ENCODE measurements at regions not wholly inside any gene's neighbourhood (a gene's known extent, or its start where the extent isn't known, plus 50 kb on each side); places are given as distances from the start of the nearest gene placed in this dataset.

GRCh38 chr9:109907810-109908458 is 127.9 kb downstream of the PALM2AKAP2 start:
- Histone ChIP-seq H2BK20ac (ENCODE audit: low read depth, low read length) (peak overlapping the region; percentile 2), H3K4ac (ENCODE audit: low read depth, low read length) (peak overlapping the region; percentile 10), H3K14ac (replicated peaks; ENCODE audit: low read depth, low read length) (peak overlapping the region; percentile 2; the same call in 1 of the 2 replicates), H2BK15ac (ENCODE audit: low read depth, low read length) (peak overlapping the region; percentile 42), H3K9me3 (ENCODE audit: control insufficient read depth, insufficient read depth, low read length) (no peaks in the 10 kb centered on the region), H3K4me2 (ENCODE audit: low read depth, low read length) (no peak overlapping the region), H3K36me3 (ENCODE audit: control insufficient read depth, insufficient read depth, low read length) (no peaks in the 10 kb centered on the region), H3K9me1 (ENCODE audit: insufficient read depth, low read length) (peaks cover 40% of the 10 kb centered on the region), H3K79me1 (ENCODE audit: low read depth in 1 of 2, low read length in 2 of 2) (peaks cover 26 to 68% of the 10 kb centered on the region in 2 experiments), H2AFZ (replicated peaks; ENCODE audit: low read length, poor library complexity) (no peak overlapping the region), H3K9ac (ENCODE audit: low read depth, low read length) (no peak overlapping the region), H4K5ac (ENCODE audit: low read depth, low read length) (peak overlapping the region; percentile 47), H2AK5ac (ENCODE audit: low read depth, low read length) (peak overlapping the region; percentile 79), H3K56ac (ENCODE audit: extremely low read depth, insufficient read depth, low read length) (0 out of 2 replicates have a peak overlapping the region, but pooled peaks have one; percentile 2), H3K27me3 (ENCODE audit: control insufficient read depth, insufficient read depth, low read length) (no peaks in the 10 kb centered on the region), H4K20me1 (ENCODE audit: insufficient read depth, low read length) (peaks cover 7% of the 10 kb centered on the region), H4K91ac (ENCODE audit: insufficient read depth, low read depth, low read length) (peak overlapping the region; percentile 71), H3K4me1 (ENCODE audit: control insufficient read depth, insufficient read depth, low read length) (peaks cover 29% of the 10 kb centered on the region), H3K23ac (ENCODE audit: low read depth, low read length) (peak overlapping the region; percentile 18; the same call in 1 of the 2 replicates), H3K27ac (ENCODE audit: insufficient read depth, low read length) (peak overlapping the region; percentile 76), H2AK9ac (replicated peaks; ENCODE audit: low read depth, low read length, poor library complexity) (no peak overlapping the region), H4K8ac (ENCODE audit: low read depth in 2 of 2, low read length in 2 of 2) (peak overlapping the region; percentile 68 to 75), H2BK120ac (ENCODE audit: low read depth, low read length) (peak overlapping the region; percentile 90), H3K4me3 (ENCODE audit: insufficient read depth, low read depth, low read length) (no peak overlapping the region), H2BK5ac (ENCODE audit: low read depth, low read length, poor library complexity, severe bottlenecking) (peak overlapping the region; percentile 83), H3K18ac (ENCODE audit: low read depth, low read length) (peak overlapping the region; percentile 79)
- intact Hi-C loops (cut with micrococcal nuclease) (loop anchor here (1.0 kb wide), 2 partner anchors 143 to 245 kb away; no protein-coding TSS in a partner anchor), dilution Hi-C loops (cut with HindIII; ENCODE audit: low sequenced_read_pairs, unreplicated experiment) (no loop called here), in situ Hi-C loops (cut with MboI; ENCODE audit: low sequenced_read_pairs) (no loop called here)
- POLR2A ChIA-PET (ENCODE audit: unreplicated experiment): interaction anchor here (0.6 to 1.2 kb wide), 3 partner anchors 158 to 217 kb away, joined by 4 to 5 read pairs (median 4); no protein-coding TSS in a partner anchor
- CTCF ChIA-PET: interaction anchor here (0.6 to 1.7 kb wide), 2 partner anchors 150 to 213 kb away, joined by 3 to 4 read pairs; no protein-coding TSS in a partner anchor
- no peak for DNase-seq
- ATAC-seq (ENCODE audit: low read depth): no peak
- no CpG with 5 or more reads among the region's 4 CpGs for WGBS, 2 experiments (ENCODE audit: extremely low coverage in 2 of 2, insufficient read length in 1 of 2)
- no TSS peak for BruUV-seq (replicated peaks)
- TF ChIP-seq MAZ (IDR thresholded peaks at IDR 0.05; ENCODE audit: borderline replicate concordance, low read depth, low read length): no peak
- no peak for TF ChIP-seq MXI1 (IDR thresholded peaks at IDR 0.05; ENCODE audit: borderline replicate concordance, low read depth, low read length)
- no peak for TF ChIP-seq POLR2A (IDR thresholded peaks at IDR 0.05; ENCODE audit: low read depth, low read length)
- TF ChIP-seq RFX5 (IDR thresholded peaks at IDR 0.05; ENCODE audit: low read depth, low read length): no peak
- TF ChIP-seq, protein P1, sequence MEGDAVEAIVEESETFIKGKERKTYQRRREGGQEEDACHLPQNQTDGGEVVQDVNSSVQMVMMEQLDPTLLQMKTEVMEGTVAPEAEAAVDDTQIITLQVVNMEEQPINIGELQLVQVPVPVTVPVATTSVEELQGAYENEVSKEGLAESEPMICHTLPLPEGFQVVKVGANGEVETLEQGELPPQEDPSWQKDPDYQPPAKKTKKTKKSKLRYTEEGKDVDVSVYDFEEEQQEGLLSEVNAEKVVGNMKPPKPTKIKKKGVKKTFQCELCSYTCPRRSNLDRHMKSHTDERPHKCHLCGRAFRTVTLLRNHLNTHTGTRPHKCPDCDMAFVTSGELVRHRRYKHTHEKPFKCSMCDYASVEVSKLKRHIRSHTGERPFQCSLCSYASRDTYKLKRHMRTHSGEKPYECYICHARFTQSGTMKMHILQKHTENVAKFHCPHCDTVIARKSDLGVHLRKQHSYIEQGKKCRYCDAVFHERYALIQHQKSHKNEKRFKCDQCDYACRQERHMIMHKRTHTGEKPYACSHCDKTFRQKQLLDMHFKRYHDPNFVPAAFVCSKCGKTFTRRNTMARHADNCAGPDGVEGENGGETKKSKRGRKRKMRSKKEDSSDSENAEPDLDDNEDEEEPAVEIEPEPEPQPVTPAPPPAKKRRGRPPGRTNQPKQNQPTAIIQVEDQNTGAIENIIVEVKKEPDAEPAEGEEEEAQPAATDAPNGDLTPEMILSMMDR (conservative IDR thresholded peaks at IDR 0.05; ENCODE audit: low read depth, low read length): no peak
- no peak for TF ChIP-seq RAD21 (IDR thresholded peaks at IDR 0.05; ENCODE audit: low read length)
- TF ChIP-seq USF2 (IDR thresholded peaks at IDR 0.05; ENCODE audit: low read depth, low read length): no peak
- no peak for TF ChIP-seq FOS (IDR thresholded peaks at IDR 0.05; ENCODE audit: low read depth, low read length)
- no peak for TF ChIP-seq BHLHE40 (IDR thresholded peaks at IDR 0.05; ENCODE audit: low read depth, low read length)
- no peak for TF ChIP-seq MAFK (IDR thresholded peaks at IDR 0.05; ENCODE audit: low read depth, low read length)
- no peak for TF ChIP-seq RCOR1 (IDR thresholded peaks at IDR 0.05; ENCODE audit: insufficient replicate concordance, low read length)
- no peak for TF ChIP-seq NFE2L2 (IDR thresholded peaks at IDR 0.05; ENCODE audit: low read depth, low read length)
- TF ChIP-seq, protein P2, sequence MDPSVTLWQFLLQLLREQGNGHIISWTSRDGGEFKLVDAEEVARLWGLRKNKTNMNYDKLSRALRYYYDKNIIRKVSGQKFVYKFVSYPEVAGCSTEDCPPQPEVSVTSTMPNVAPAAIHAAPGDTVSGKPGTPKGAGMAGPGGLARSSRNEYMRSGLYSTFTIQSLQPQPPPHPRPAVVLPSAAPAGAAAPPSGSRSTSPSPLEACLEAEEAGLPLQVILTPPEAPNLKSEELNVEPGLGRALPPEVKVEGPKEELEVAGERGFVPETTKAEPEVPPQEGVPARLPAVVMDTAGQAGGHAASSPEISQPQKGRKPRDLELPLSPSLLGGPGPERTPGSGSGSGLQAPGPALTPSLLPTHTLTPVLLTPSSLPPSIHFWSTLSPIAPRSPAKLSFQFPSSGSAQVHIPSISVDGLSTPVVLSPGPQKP (IDR thresholded peaks at IDR 0.05; ENCODE audit: borderline replicate concordance, low read depth, low read length): no peak
- no peak for TF ChIP-seq SMC3 (IDR thresholded peaks at IDR 0.05; ENCODE audit: low read depth, low read length)
- no peak for TF ChIP-seq CEBPB (IDR thresholded peaks at IDR 0.05; ENCODE audit: low read depth, low read length)

All from IMR-90 (cell line).